Esophagus squamous epithelium (tissue), 5 donors: ENCODE measurements at regions not wholly inside any gene's neighbourhood (a gene's known extent, or its start where the extent isn't known, plus 50 kb on each side); places are given as distances from the start of the nearest gene placed in this dataset.
A peak's percentile ranks its signal among the peaks of the same experiment; 100 is the strongest.

ENCODE experiments used
- DNase-seq: peaks from one replicate; lab custom pipeline; 2025; lab: John Stamatoyannopoulos, UW
- H3K27ac ChIP-seq, 4 donors: fragments of 200-600 bp; sonication (generic); one replicate each; pipeline ENCODE4 v1.5.1; 2016 to 2019; ENCODE audit warnings: mild to moderate bottlenecking in 1 of 4
- H3K27me3 ChIP-seq, 4 donors: fragments of 200-600 bp; sonication (generic); 1 replicate in 3 of 4; 2 replicates in 1 of 4; pipeline versions ENCODE4 v1.5.1 to v1.6.0; 2017 to 2021; ENCODE audit warnings: antibody characterized with exemption in 1 of 4
- H3K36me3 ChIP-seq, 3 donors: fragments of 200-600 bp; sonication (generic); one replicate each; pipeline ENCODE4 v1.5.1; 2016 to 2019
- H3K4me1 ChIP-seq, 3 donors: fragments of 200-600 bp; sonication (generic); one replicate each; pipeline ENCODE4 v1.5.1; 2017 to 2019
- H3K4me3 ChIP-seq, 4 donors: fragments of 200-600 bp; sonication (generic); 1 replicate in 3 of 4; 2 replicates in 1 of 4; pipeline ENCODE4 v1.5.1; 2016 to 2019; ENCODE audit warnings: mild to moderate bottlenecking in 2 of 4, moderate library complexity in 1 of 4
- H3K9me3 ChIP-seq, 3 donors: fragments of 200-600 bp; sonication (generic); one replicate each; pipeline ENCODE4 v1.5.1; 2016 to 2019
- CTCF ChIP-seq, 6 experiments: fragments of 450-650 bp in 4 of 6; fragments of 200-600 bp in 2 of 6; sonication (generic) in 2 of 6; IDR thresholded peaks; one replicate each; pipeline ENCODE4 v1.5.1; 2016 to 2019; ENCODE audit warnings: antibody characterized with exemption in 6 of 6, mild to moderate bottlenecking in 4 of 6, moderate library complexity in 4 of 6
- POLR2A ChIP-seq, 4 donors: fragments of 450-650 bp; IDR thresholded peaks; one replicate each; pipeline ENCODE4 v1.6.1; 2017; ENCODE audit warnings: antibody characterized with exemption in 4 of 4, mild to moderate bottlenecking in 4 of 4, moderate library complexity in 3 of 4
- WGBS, 2 donors: methylation state at CpG; one replicate each; pipeline ENCODE4 v1.1.5; 2018; 5-methylcytosine and 5-hydroxymethylcytosine counted together
- intact Hi-C: fragments of 100-400 bp; cut with DNase I; formaldehyde crosslinking; loops from one replicate; pipeline ENCODE4 v1.15.0; 2022
- donor health status: DM: yes; HTN: yes; CAD: no.

GRCh38 chr7:42575171-42575570 lies 336.7 kb downstream of the C7orf25 start:
- intact Hi-C loops = no loop called here
- peaks cover 0 to 42% (median 8%) of the 10 kb centered on the region in 3 donors for H3K4me1 ChIP-seq
- TF ChIP-seq CTCF (IDR thresholded peaks at IDR 0.05) (no peak), POLR2A (IDR thresholded peaks at IDR 0.05) (no peak)
- DNase-seq = no peak
- no peaks in the 10 kb centered on the region for H3K27me3 ChIP-seq
- H3K9me3 ChIP-seq = peaks cover 0 to 12% (median 6%) of the 10 kb centered on the region in 3 donors
- peak overlapping the region in 2 of 4 donors; percentile 4 to 19 for H3K27ac ChIP-seq
- H3K36me3 ChIP-seq = no peaks in the 10 kb centered on the region
- WGBS, 2 donors = 40 to 57% methylated on average over 1 to 2 of the region's 2 CpGs
- no peak overlapping the region for H3K4me3 ChIP-seq

GRCh38 chr7:42574685-42575084 lies 337.2 kb downstream of the C7orf25 start:
- TF ChIP-seq POLR2A (IDR thresholded peaks at IDR 0.05) = no peak
- peak in 3 of 6 experiments; percentile 11 to 41 (median 28) for TF ChIP-seq CTCF (IDR thresholded peaks at IDR 0.05)
- 71 to 80% methylated on average over 3 of the region's 3 CpGs for WGBS, 2 donors
- no peaks in the 10 kb centered on the region for H3K27me3 ChIP-seq
- no peak for DNase-seq
- no peak overlapping the region for H3K4me3 ChIP-seq
- no peaks in the 10 kb centered on the region for H3K36me3 ChIP-seq
- H3K9me3 ChIP-seq = peaks cover 0 to 10% (median 6%) of the 10 kb centered on the region in 3 donors
- H3K4me1 ChIP-seq = peaks cover 0 to 42% (median 8%) of the 10 kb centered on the region in 3 donors
- intact Hi-C loops = no loop called here
- H3K27ac ChIP-seq = peak overlapping the region in 1 of 4 donors; percentile 19

- Histone ChIP-seq H3K27ac (peak overlapping the region in 1 of 4 donors; percentile 23), H3K4me1 (peaks cover 0 to 42% (median 8%) of the 10 kb centered on the region in 3 donors), H3K36me3 (no peaks in the 10 kb centered on the region), H3K4me3 (no peak overlapping the region), H3K27me3 (no peaks in the 10 kb centered on the region), H3K9me3 (peaks cover 0 to 4% (median 1%) of the 10 kb centered on the region in 3 donors)
- intact Hi-C loops = no loop called here
- DNase-seq = no peak
- 28 to 29% methylated on average over 7 of the region's 7 CpGs for WGBS, 2 donors
- TF ChIP-seq CTCF (IDR thresholded peaks at IDR 0.05) (no peak), POLR2A (IDR thresholded peaks at IDR 0.05) (no peak)
These were observed 337.1 kb upstream of the GLI3 start for GRCh38 chr7:42573881-42574672.

- no peaks in the 10 kb centered on the region for H3K9me3 ChIP-seq
- peak overlapping the region in 1 of 4 donors; percentile 22 for H3K27ac ChIP-seq
- peaks cover 0 to 37% (median 8%) of the 10 kb centered on the region in 3 donors for H3K4me1 ChIP-seq
- H3K36me3 ChIP-seq = no peaks in the 10 kb centered on the region
- TF ChIP-seq POLR2A (IDR thresholded peaks at IDR 0.05) (no peak), CTCF (IDR thresholded peaks at IDR 0.05) (no peak)
- 31 to 58% methylated on average over 1 of the region's 1 CpG for WGBS, 2 donors
- H3K27me3 ChIP-seq = no peaks in the 10 kb centered on the region
- H3K4me3 ChIP-seq = no peak overlapping the region
- intact Hi-C loops = no loop called here
- DNase-seq = no peak
These were observed 335.6 kb upstream of the GLI3 start for GRCh38 chr7:42572561-42572960.

GRCh38 chr7:42572056-42572455 lies 335.0 kb upstream of the GLI3 start:
- WGBS, 2 donors = 62 to 71% methylated on average over 7 to 8 of the region's 8 CpGs
- Histone ChIP-seq H3K36me3 (no peaks in the 10 kb centered on the region), H3K27ac (peak overlapping the region in 1 of 4 donors; percentile 22), H3K9me3 (no peaks in the 10 kb centered on the region), H3K4me3 (no peak overlapping the region), H3K4me1 (peaks cover 0 to 38% (median 8%) of the 10 kb centered on the region in 3 donors), H3K27me3 (no peaks in the 10 kb centered on the region)
- intact Hi-C loops = no loop called here
- no peak for DNase-seq
- no peak for TF ChIP-seq POLR2A (IDR thresholded peaks at IDR 0.05)
